Peyer's patch (tissue), 4 donors: ENCODE measurements at regions not wholly inside any gene's neighbourhood (a gene's known extent, or its start where the extent isn't known, plus 50 kb on each side); places are given as distances from the start of the nearest gene placed in this dataset.

Experiments
- POLR2A ChIP-seq, 2 donors: fragments of 450-650 bp; IDR thresholded peaks; one replicate each; pipeline ENCODE4 v1.5.1; 2017; ENCODE audit warnings: antibody characterized with exemption in 2 of 2, mild to moderate bottlenecking in 2 of 2, moderate library complexity in 2 of 2
- TF ChIP-seq, protein P1 (sequence below), 6 experiments: fragments of 450-650 bp in 4 of 6; fragments of 200-600 bp in 2 of 6; sonication (generic) in 1 of 6; IDR thresholded peaks; one replicate each; pipeline ENCODE4 v1.5.1; 2017 to 2019; ENCODE audit warnings: antibody characterized with exemption in 6 of 6, mild to moderate bottlenecking in 3 of 6, moderate library complexity in 1 of 6

- TF ChIP-seq, protein P1, sequence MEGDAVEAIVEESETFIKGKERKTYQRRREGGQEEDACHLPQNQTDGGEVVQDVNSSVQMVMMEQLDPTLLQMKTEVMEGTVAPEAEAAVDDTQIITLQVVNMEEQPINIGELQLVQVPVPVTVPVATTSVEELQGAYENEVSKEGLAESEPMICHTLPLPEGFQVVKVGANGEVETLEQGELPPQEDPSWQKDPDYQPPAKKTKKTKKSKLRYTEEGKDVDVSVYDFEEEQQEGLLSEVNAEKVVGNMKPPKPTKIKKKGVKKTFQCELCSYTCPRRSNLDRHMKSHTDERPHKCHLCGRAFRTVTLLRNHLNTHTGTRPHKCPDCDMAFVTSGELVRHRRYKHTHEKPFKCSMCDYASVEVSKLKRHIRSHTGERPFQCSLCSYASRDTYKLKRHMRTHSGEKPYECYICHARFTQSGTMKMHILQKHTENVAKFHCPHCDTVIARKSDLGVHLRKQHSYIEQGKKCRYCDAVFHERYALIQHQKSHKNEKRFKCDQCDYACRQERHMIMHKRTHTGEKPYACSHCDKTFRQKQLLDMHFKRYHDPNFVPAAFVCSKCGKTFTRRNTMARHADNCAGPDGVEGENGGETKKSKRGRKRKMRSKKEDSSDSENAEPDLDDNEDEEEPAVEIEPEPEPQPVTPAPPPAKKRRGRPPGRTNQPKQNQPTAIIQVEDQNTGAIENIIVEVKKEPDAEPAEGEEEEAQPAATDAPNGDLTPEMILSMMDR (IDR thresholded peaks at IDR 0.05), result no peak
- TF ChIP-seq POLR2A (IDR thresholded peaks at IDR 0.05), result no peak
Measured at GRCh38 chr21:39119891-39120290, 63.4 kb downstream of the PSMG1 start.
